H1 (cell line): ENCODE measurements at regions not wholly inside any gene's neighbourhood (a gene's known extent, or its start where the extent isn't known, plus 50 kb on each side); places are given as distances from the start of the nearest gene placed in this dataset.
A peak's percentile ranks its signal among the peaks of the same experiment; 100 is the strongest.

Experiments used
- CTCF ChIA-PET: fragments of 300-600 bp; sonication (Branson Sonifier 250); formaldehyde crosslinking; loops from one replicate; lab custom pipeline; 2021; ENCODE audit not compliant: partially characterized antibody; lab: Charles Lee
- POLR2A ChIA-PET: fragments of 300-600 bp; sonication (Branson Sonifier 250); formaldehyde crosslinking; loops from one replicate; lab custom pipeline; 2021; ENCODE audit warnings: inconsistent platforms; ENCODE audit not compliant: partially characterized antibody; lab: Charles Lee
- DNase-seq, 2 experiments: peaks; one replicate each; pipeline versions ENCODE4 v3.0.0 to v3.0.0-alpha.2; 2010 to 2022; ENCODE audit warnings: low spot score in 2 of 2, low read depth in 1 of 2, mixed read lengths in 1 of 2
- FAIRE-seq: peaks from 2 replicates; lab custom pipeline; 2011; peaks lifted over from hg19 to GRCh38; lab: Jason Lieb, UNC
- H2AFZ ChIP-seq: 2 replicates; pipeline ENCODE4 v1.8.1; 2012; ENCODE audit warnings: low read length, inconsistent platforms
- H2AK5ac ChIP-seq: 2 replicates; pipeline ENCODE4 v1.6.1; 2013; ENCODE audit warnings: low read depth, low read length
- H2BK120ac ChIP-seq: replicated peaks from 2 replicates; pipeline ENCODE3; 2013; ENCODE audit warnings: low read depth, low read length, inconsistent platforms
- H2BK12ac ChIP-seq: 2 replicates; pipeline ENCODE4 v1.6.1; 2013; ENCODE audit warnings: low read depth, low read length
- H2BK15ac ChIP-seq: 2 replicates; pipeline ENCODE4 v1.6.1; 2013; ENCODE audit warnings: low read length
- H2BK20ac ChIP-seq: 2 replicates; pipeline ENCODE4 v1.6.1; 2013; ENCODE audit warnings: low read length
- H2BK5ac ChIP-seq: 2 replicates; pipeline ENCODE4 v1.6.1; 2013; ENCODE audit warnings: low read depth, low read length
- H3K14ac ChIP-seq: 2 replicates; pipeline ENCODE4 v1.6.1; 2013; ENCODE audit warnings: inconsistent platforms; ENCODE audit not compliant: insufficient read length
- H3K18ac ChIP-seq: 2 replicates; pipeline ENCODE4 v1.6.1; 2013; ENCODE audit warnings: low read length; ENCODE audit errors: extremely low read depth
- H3K23ac ChIP-seq: 2 replicates; pipeline ENCODE4 v1.6.1; 2013; ENCODE audit warnings: inconsistent platforms; ENCODE audit not compliant: insufficient read length
- H3K23me2 ChIP-seq: 2 replicates; pipeline ENCODE4 v1.6.1; 2013; ENCODE audit warnings: low read depth, low read length
- H3K27ac ChIP-seq: 2 replicates; pipeline ENCODE4 v1.6.1; 2011; ENCODE audit warnings: low read depth, low read length, inconsistent platforms
- H3K27me3 ChIP-seq, 4 experiments: replicated peaks in 1 of 4; 1 replicate in 1 of 4; 2 replicates in 3 of 4; pipeline versions ENCODE4 v1.6.1 to v1.8.1; 2011 to 2013; ENCODE audit warnings: low read length in 3 of 4, mild to moderate bottlenecking in 3 of 4, inconsistent platforms in 2 of 4, mixed read lengths in 2 of 4, moderate library complexity in 1 of 4; ENCODE audit not compliant: control insufficient read depth in 3 of 4, insufficient read depth in 3 of 4; ENCODE audit errors: extremely low read depth in 1 of 4
- H3K36me3 ChIP-seq, 4 experiments: 2 replicates each; pipeline versions ENCODE4 v1.6.1 to v1.8.1; 2011 to 2013; ENCODE audit warnings: mild to moderate bottlenecking in 4 of 4, low read length in 3 of 4, moderate library complexity in 2 of 4, control low read depth in 1 of 4, inconsistent platforms in 1 of 4; ENCODE audit not compliant: insufficient read depth in 4 of 4, control insufficient read depth in 2 of 4
- H3K4ac ChIP-seq: replicated peaks from 2 replicates; pipeline ENCODE3; 2013; ENCODE audit warnings: low read length, low read depth, mixed read lengths, inconsistent platforms; ENCODE audit not compliant: insufficient read length
- H3K4me1 ChIP-seq, 4 experiments: replicated peaks in 1 of 4; 1 replicate in 1 of 4; 2 replicates in 3 of 4; pipeline versions ENCODE4 v1.6.1 to v1.8.1; 2011 to 2013; ENCODE audit warnings: low read length in 3 of 4, inconsistent platforms in 2 of 4, mixed read lengths in 1 of 4; ENCODE audit not compliant: insufficient read depth in 4 of 4, control insufficient read depth in 3 of 4
- H3K4me2 ChIP-seq, 2 experiments: 2 replicates each; pipeline versions ENCODE4 v1.6.1 to v1.8.1; 2011 to 2013; ENCODE audit warnings: low read depth in 2 of 2, low read length in 2 of 2, control low read depth in 1 of 2, inconsistent platforms in 1 of 2, mild to moderate bottlenecking in 1 of 2; ENCODE audit not compliant: insufficient read depth in 1 of 2
- H3K4me3 ChIP-seq, 4 experiments: fragments of 200-600, 300-600 bp in 1 of 4; sonication (generic), shearing (Covaris generic), sonication (Bioruptor Twin) in 1 of 4; 2 replicates each; pipeline versions ENCODE4 v1.5.1 to v1.8.1; 2011 to 2016; ENCODE audit warnings: low read length in 4 of 4, low read depth in 3 of 4, control low read depth in 2 of 4, inconsistent platforms in 2 of 4, mild to moderate bottlenecking in 2 of 4, mixed read lengths in 1 of 4, moderate library complexity in 1 of 4; ENCODE audit not compliant: insufficient read depth in 2 of 4; ENCODE audit errors: extremely low read depth in 1 of 4
- H3K56ac ChIP-seq: replicated peaks from 2 replicates; pipeline ENCODE3; 2013; ENCODE audit warnings: low read depth, mild to moderate bottlenecking, mixed read lengths, low read length, inconsistent platforms; ENCODE audit not compliant: insufficient read length
- H3K79me1 ChIP-seq: 2 replicates; pipeline ENCODE4 v1.6.1; 2013; ENCODE audit warnings: low read depth, low read length, control low read depth
- H3K79me2 ChIP-seq, 2 experiments: 2 replicates each; pipeline versions ENCODE4 v1.6.1 to v1.8.1; 2012 to 2013; ENCODE audit warnings: low read length in 2 of 2, mild to moderate bottlenecking in 2 of 2, inconsistent platforms in 1 of 2; ENCODE audit not compliant: insufficient read depth in 2 of 2, control insufficient read depth in 1 of 2
- H3K9ac ChIP-seq, 4 experiments: replicated peaks in 1 of 4; 1 replicate in 1 of 4; 2 replicates in 3 of 4; pipeline versions ENCODE4 v1.6.1 to v1.8.1; 2011 to 2013; ENCODE audit warnings: low read depth in 3 of 4, low read length in 3 of 4, control low read depth in 2 of 4, mild to moderate bottlenecking in 2 of 4, moderate library complexity in 2 of 4, inconsistent platforms in 1 of 4; ENCODE audit errors: extremely low read depth in 1 of 4
- H3K9me3 ChIP-seq, 2 experiments: 2 replicates each; pipeline versions ENCODE4 v1.6.1 to v1.8.1; 2012 to 2013; ENCODE audit warnings: mild to moderate bottlenecking in 2 of 2, moderate library complexity in 2 of 2, control low read depth in 1 of 2, inconsistent platforms in 1 of 2, low read depth in 1 of 2, low read length in 1 of 2, mixed read lengths in 1 of 2; ENCODE audit not compliant: insufficient read depth in 2 of 2
- H4K20me1 ChIP-seq, 2 experiments: replicated peaks in 1 of 2; 2 replicates each; pipeline versions ENCODE3 to v1.8.1; 2011 to 2013; ENCODE audit warnings: inconsistent platforms in 2 of 2, low read length in 2 of 2, mild to moderate bottlenecking in 1 of 2; ENCODE audit not compliant: insufficient read depth in 2 of 2, control insufficient read depth in 1 of 2
- H4K5ac ChIP-seq: 2 replicates; pipeline ENCODE4 v1.6.1; 2013; ENCODE audit warnings: low read length, low read depth, mixed read lengths, inconsistent platforms; ENCODE audit not compliant: insufficient read length
- H4K8ac ChIP-seq: 2 replicates; pipeline ENCODE4 v1.8.0; 2013; ENCODE audit warnings: mild to moderate bottlenecking, moderate library complexity, low read length, inconsistent platforms; ENCODE audit not compliant: insufficient read depth; ENCODE audit errors: extremely low read depth
- H4K91ac ChIP-seq: replicated peaks from 2 replicates; pipeline ENCODE3; 2013; ENCODE audit warnings: low read length, mixed read lengths, inconsistent platforms; ENCODE audit not compliant: insufficient read length
- CEBPB ChIP-seq: IDR thresholded peaks from 2 replicates; pipeline ENCODE4 v1.6.1; 2012; ENCODE audit warnings: low read depth, low read length
- EZH2 ChIP-seq: fragments of 200-600 bp; sonication (generic); IDR thresholded peaks from 2 replicates; pipeline ENCODE4 v1.7.1; 2012; ENCODE audit warnings: low read depth, mild to moderate bottlenecking, moderate library complexity, low read length, inconsistent platforms; ENCODE audit not compliant: severe bottlenecking
- WGBS, 2 experiments: shearing (Covaris generic) in 1 of 2; methylation state at CpG; one replicate each; pipeline versions ENCODE4 v1.1.6 to v1.1.7; 2013 to 2015; ENCODE audit warnings: low lambda C conversion rate in 2 of 2, mixed read lengths in 2 of 2, inconsistent platforms in 1 of 2, low coverage in 1 of 2, missing lambda C conversion rate in 1 of 2; ENCODE audit not compliant: insufficient replicate concordance in 2 of 2, insufficient coverage in 1 of 2, insufficient read length in 1 of 2; ENCODE audit errors: extremely low coverage in 1 of 2, missing lambda C conversion rate in 1 of 2; 5-methylcytosine and 5-hydroxymethylcytosine counted together

GRCh38 chrX:20361890-20362262 lies 95.2 kb upstream of the RPS6KA3 start:
- Histone ChIP-seq H3K9me3 (no peaks in the 10 kb centered on the region), H4K20me1 (no peaks in the 10 kb centered on the region), H2BK12ac (no peak overlapping the region), H3K79me2 (no peaks in the 10 kb centered on the region), H3K4ac (no peak overlapping the region), H3K4me1 (no peaks in the 10 kb centered on the region), H3K27ac (no peak overlapping the region), H3K23me2 (no peaks in the 10 kb centered on the region), H3K36me3 (no peaks in the 10 kb centered on the region), H2BK5ac (no peak overlapping the region)
- POLR2A ChIA-PET, result no interaction called here
- WGBS, 2 experiments, result 56% methylated on average over 4 of the region's 4 CpGs; no CpG with 5 or more reads in 1 of the 2 experiments
- TF ChIP-seq CEBPB, result peak; percentile 89
- no peak for TF ChIP-seq EZH2
- TF ChIP-seq, all 59 proteins: peak for 1
- Histone ChIP-seq H2BK120ac (no peak overlapping the region), H3K4me2 (no peak overlapping the region), H2BK20ac (no peak overlapping the region), H3K18ac (no peak overlapping the region), H3K56ac (no peak overlapping the region), H3K9ac (no peak overlapping the region), H3K14ac (no peak overlapping the region), H2AFZ (no peak overlapping the region), H4K8ac (no peak overlapping the region), H2BK15ac (no peak overlapping the region), H3K4me3 (no peak overlapping the region), H3K79me1 (no peaks in the 10 kb centered on the region), H4K5ac (no peak overlapping the region), H2AK5ac (no peak overlapping the region), H4K91ac (no peak overlapping the region), H3K27me3 (no peaks in the 10 kb centered on the region), H3K23ac (no peak overlapping the region)
- DNase-seq (no peak), FAIRE-seq (no peak)
- CTCF ChIA-PET, result interaction anchor here (0.6 to 1.0 kb wide), 2 partner anchors 46 to 109 kb away, joined by 3 read pairs; no protein-coding TSS in a partner anchor
